CD14-positive monocyte (primary cell): ENCODE measurements at regions not wholly inside any gene's neighbourhood (a gene's known extent, or its start where the extent isn't known, plus 50 kb on each side); places are given as distances from the start of the nearest gene placed in this dataset.

Source experiments
- DNase-seq, 3 donors: peaks; one replicate each; pipeline ENCODE4 v3.0.0-alpha.2; 2011 to 2022
- H2AFZ ChIP-seq: 2 replicates; pipeline ENCODE4 v1.6.0; 2012; ENCODE audit warnings: mild to moderate bottlenecking, low read depth, low read length, inconsistent platforms; ENCODE audit not compliant: insufficient read depth, poor library complexity, severe bottlenecking
- H3K27ac ChIP-seq, 2 donors: 1 replicate in 1 of 2; 2 replicates in 1 of 2; pipeline ENCODE4 v1.5.1; 2012 to 2013; ENCODE audit warnings: low read length in 2 of 2, control low read depth in 1 of 2, inconsistent platforms in 1 of 2, low read depth in 1 of 2, mild to moderate bottlenecking in 1 of 2
- H3K27me3 ChIP-seq, 2 donors: one replicate each; pipeline versions ENCODE4 v1.6.0 to v1.6.1; 2011 to 2013; ENCODE audit warnings: low read length in 2 of 2; ENCODE audit not compliant: control insufficient read depth in 2 of 2, insufficient read depth in 2 of 2
- H3K36me3 ChIP-seq, 2 donors: replicated peaks in 1 of 2; 1 replicate in 1 of 2; 2 replicates in 1 of 2; pipeline versions ENCODE4 v1.5.1 to v1.6.1; 2012 to 2013; ENCODE audit warnings: low read length in 2 of 2, control low read depth in 1 of 2, inconsistent platforms in 1 of 2, mild to moderate bottlenecking in 1 of 2; ENCODE audit not compliant: insufficient read depth in 2 of 2, control insufficient read depth in 1 of 2
- H3K4me1 ChIP-seq, 2 donors: 1 replicate in 1 of 2; 2 replicates in 1 of 2; pipeline versions ENCODE4 v1.5.1 to v1.6.1; 2012 to 2013; ENCODE audit warnings: low read length in 2 of 2, control low read depth in 1 of 2, inconsistent platforms in 1 of 2, mild to moderate bottlenecking in 1 of 2, moderate library complexity in 1 of 2; ENCODE audit not compliant: insufficient read depth in 2 of 2, control insufficient read depth in 1 of 2
- H3K4me2 ChIP-seq: replicated peaks from 2 replicates; pipeline ENCODE3; 2012; ENCODE audit warnings: low read length, moderate library complexity, mild to moderate bottlenecking; ENCODE audit not compliant: poor library complexity, severe bottlenecking; ENCODE audit errors: extremely low read depth
- H3K4me3 ChIP-seq, 3 experiments: fragments of 200-600 bp in 1 of 3; sonication (generic) in 1 of 3; replicated peaks in 1 of 3; 1 replicate in 2 of 3; 2 replicates in 1 of 3; pipeline ENCODE4 v1.5.1; 2011 to 2013; ENCODE audit warnings: low read length in 3 of 3, mild to moderate bottlenecking in 3 of 3, control low read depth in 2 of 3, low read depth in 2 of 3, inconsistent platforms in 1 of 3, moderate library complexity in 1 of 3
- H3K79me2 ChIP-seq: 2 replicates; pipeline ENCODE4 v1.6.0; 2012; ENCODE audit warnings: mild to moderate bottlenecking, control low read depth, inconsistent platforms, low read length, moderate library complexity; ENCODE audit not compliant: insufficient read depth
- H3K9ac ChIP-seq: 2 replicates; pipeline ENCODE4 v1.6.0; 2017; ENCODE audit warnings: low read length, mild to moderate bottlenecking; ENCODE audit not compliant: insufficient read depth, poor library complexity, severe bottlenecking
- H3K9me3 ChIP-seq, 2 donors: replicated peaks in 1 of 2; 1 replicate in 1 of 2; 2 replicates in 1 of 2; pipeline versions ENCODE4 v1.5.1 to v1.6.1; 2012 to 2013; ENCODE audit warnings: low read length in 2 of 2, control low read depth in 1 of 2; ENCODE audit not compliant: control insufficient read depth in 1 of 2, insufficient read depth in 1 of 2
- H4K20me1 ChIP-seq: 2 replicates; pipeline ENCODE4 v1.6.0; 2012; ENCODE audit warnings: mild to moderate bottlenecking, low read length, control low read depth, moderate library complexity; ENCODE audit not compliant: insufficient read depth
- H3K27ac Mint-ChIP-seq, 7 donors: one replicate each; pipeline ENCODE4 v1.8.0; 2020; ENCODE audit warnings: mild to moderate bottlenecking in 7 of 7, mixed read lengths in 7 of 7, moderate library complexity in 6 of 7, inconsistent platforms in 2 of 7
- H3K27me3 Mint-ChIP-seq, 3 donors: one replicate each; pipeline ENCODE4 v1.8.0; 2021 to 2022; ENCODE audit warnings: low read depth in 3 of 3, mild to moderate bottlenecking in 3 of 3, mixed read lengths in 3 of 3, moderate library complexity in 3 of 3, inconsistent platforms in 1 of 3
- H3K36me3 Mint-ChIP-seq, 2 donors: one replicate each; pipeline ENCODE4 v1.8.0; 2020; ENCODE audit warnings: mixed read lengths in 2 of 2, inconsistent platforms in 1 of 2, mild to moderate bottlenecking in 1 of 2
- H3K4me1 Mint-ChIP-seq: one replicate; pipeline ENCODE4 v1.8.0; 2020; ENCODE audit warnings: mild to moderate bottlenecking, mixed read lengths
- H3K4me3 Mint-ChIP-seq, 2 donors: one replicate each; pipeline ENCODE4 v1.8.0; 2020; ENCODE audit warnings: mild to moderate bottlenecking in 2 of 2, mixed read lengths in 2 of 2, moderate library complexity in 1 of 2
- H3K9me3 Mint-ChIP-seq, 7 donors: one replicate each; pipeline ENCODE4 v1.8.0; 2020 to 2022; ENCODE audit warnings: mixed read lengths in 7 of 7, mild to moderate bottlenecking in 6 of 7, moderate library complexity in 6 of 7, inconsistent platforms in 2 of 7
- CTCF ChIP-seq: fragments of 200-600 bp; IDR thresholded peaks from one replicate; pipeline ENCODE4 v1.8.0; 2022; ENCODE audit warnings: antibody characterized with exemption, mild to moderate bottlenecking
- WGBS: methylation state at CpG from one replicate; pipeline ENCODE4 v1.1.5; 2013; ENCODE audit warnings: missing lambda C conversion rate; ENCODE audit not compliant: insufficient coverage; 5-methylcytosine and 5-hydroxymethylcytosine counted together
- intact Hi-C, 2 donors: fragments of 100-400 bp; cut with micrococcal nuclease; formaldehyde crosslinking; loops; one replicate each; pipeline versions ENCODE4 v1.15.0 to v1.15.1; 2023

DNA sequence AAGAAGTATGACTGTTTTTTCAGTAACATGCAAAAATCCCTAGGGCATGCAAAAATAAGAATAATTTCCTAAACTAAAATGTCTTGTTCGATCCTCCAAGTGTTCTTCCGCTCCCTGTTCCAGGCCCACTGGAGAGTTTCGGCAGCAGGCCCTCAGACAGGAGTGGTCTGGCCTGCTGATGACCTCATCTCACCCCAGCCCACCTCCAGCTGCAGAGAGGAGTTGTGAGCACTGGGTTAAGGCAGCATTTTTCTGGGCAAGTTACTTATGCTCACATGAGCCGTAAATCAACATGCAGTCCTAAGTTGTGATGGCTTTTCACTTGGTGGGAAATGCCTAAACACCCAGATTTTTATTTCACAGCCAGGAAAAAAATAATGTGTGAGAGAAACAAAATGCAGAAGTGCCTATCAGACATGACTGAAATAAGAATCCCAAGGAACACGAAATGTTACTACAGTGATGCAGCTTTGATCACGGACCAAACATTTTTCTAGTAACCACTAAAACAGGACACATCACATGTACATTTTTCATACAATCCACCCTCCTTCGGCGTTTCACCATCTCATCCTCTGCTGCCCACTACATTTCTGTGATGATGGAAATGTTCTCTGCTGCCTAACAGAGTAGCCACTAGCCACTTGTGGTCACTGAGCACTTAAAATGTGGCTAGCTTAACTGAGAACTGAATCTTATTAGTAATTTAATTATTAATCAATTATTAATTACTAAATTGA, 153.3 kb upstream of the TBL1X start:
- no peak for TF ChIP-seq CTCF
- no peak overlapping the region for H3K4me3 ChIP-seq
- Mint-ChIP-seq H3K36me3 (no peaks in the 10 kb centered on the region), H3K27me3 (peaks cover 0 to 33% (median 1%) of the 10 kb centered on the region in 3 donors), H3K4me1 (peaks cover 14% of the 10 kb centered on the region), H3K27ac (no peak overlapping the region), H3K4me3 (no peak overlapping the region), H3K9me3 (peaks cover 0 to 8% (median 0%) of the 10 kb centered on the region in 7 donors)
- no peaks in the 10 kb centered on the region for H3K9me3 ChIP-seq
- no peak overlapping the region for H3K27ac ChIP-seq
- no peak overlapping the region for H3K9ac ChIP-seq
- H3K4me1 ChIP-seq = peaks cover 15 to 20% of the 10 kb centered on the region in 2 donors
- intact Hi-C loops = no loop called here
- no peak overlapping the region for H2AFZ ChIP-seq
- WGBS = no CpG with 5 or more reads among the region's 8 CpGs
- DNase-seq = no peak
- H3K4me2 ChIP-seq = no peak overlapping the region
- H3K36me3 ChIP-seq = no peaks in the 10 kb centered on the region
- H3K79me2 ChIP-seq = no peaks in the 10 kb centered on the region
- H4K20me1 ChIP-seq = no peaks in the 10 kb centered on the region
- peaks cover 0 to 3% of the 10 kb centered on the region in 2 donors for H3K27me3 ChIP-seq

DNA sequence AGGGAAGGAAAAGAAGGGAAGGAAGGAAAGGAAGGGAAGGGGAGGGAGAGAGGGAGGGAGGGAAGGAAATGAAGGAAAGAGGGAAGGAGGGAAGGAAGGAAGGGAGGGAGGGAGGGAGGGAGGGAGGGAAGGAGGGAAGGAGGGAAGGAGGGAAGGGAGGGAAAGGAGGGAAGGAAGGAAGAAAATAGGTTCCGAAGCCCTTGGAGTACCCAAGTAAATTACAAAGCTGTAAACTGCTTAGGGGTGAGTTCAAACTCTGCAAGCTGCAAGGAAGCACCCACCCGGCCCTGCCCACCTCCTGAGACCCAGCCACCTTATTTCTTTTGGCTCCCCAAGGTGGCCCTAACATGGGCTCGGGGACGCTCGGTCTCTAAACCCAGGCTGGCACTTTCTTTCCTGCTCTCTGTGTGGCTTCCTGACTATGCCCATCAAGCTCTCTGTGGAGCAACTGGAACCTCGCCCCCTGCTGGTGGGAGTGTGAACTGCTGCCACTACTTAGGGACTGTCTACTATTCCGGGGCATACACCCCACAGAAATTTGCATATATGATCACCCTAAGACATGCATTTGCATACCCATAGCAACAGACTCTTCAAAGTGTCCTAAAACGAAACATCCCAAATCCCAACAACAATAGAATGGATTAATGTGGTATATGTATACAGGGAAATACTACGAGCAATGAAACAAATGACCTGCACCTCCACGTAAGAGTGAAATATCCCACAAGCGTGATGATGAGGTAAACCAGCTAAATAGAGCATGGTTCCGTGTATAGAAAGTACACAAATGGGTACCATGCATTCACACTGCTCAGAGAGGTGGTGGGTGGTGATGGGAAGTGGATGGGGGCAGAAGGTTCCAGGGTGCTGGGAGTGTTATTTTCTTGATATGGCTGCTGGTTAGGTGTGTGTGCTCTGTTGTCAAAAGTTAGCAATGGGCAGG, 151.7 kb upstream of the TBL1X start:
- H3K27ac ChIP-seq = no peak overlapping the region
- no peaks in the 10 kb centered on the region for H3K36me3 ChIP-seq
- H3K27me3 ChIP-seq = no peaks in the 10 kb centered on the region
- H3K79me2 ChIP-seq = no peaks in the 10 kb centered on the region
- intact Hi-C loops = no loop called here
- H3K27ac Mint-ChIP-seq = peak overlapping the region in 2 of 7 donors; percentile 5 to 42
- no peaks in the 10 kb centered on the region for H4K20me1 ChIP-seq
- peaks cover 0 to 8% (median 0%) of the 10 kb centered on the region in 7 donors for H3K9me3 Mint-ChIP-seq
- peaks cover 31 to 36% of the 10 kb centered on the region in 2 donors for H3K4me1 ChIP-seq
- H3K27me3 Mint-ChIP-seq = peaks cover 0 to 33% (median 1%) of the 10 kb centered on the region in 3 donors
- H3K4me1 Mint-ChIP-seq = peaks cover 31% of the 10 kb centered on the region
- no peak overlapping the region for H3K4me2 ChIP-seq
- H3K36me3 Mint-ChIP-seq = no peaks in the 10 kb centered on the region
- no peak overlapping the region for H3K9ac ChIP-seq
- no CpG with 5 or more reads among the region's 12 CpGs for WGBS
- H2AFZ ChIP-seq = no peak overlapping the region
- no peaks in the 10 kb centered on the region for H3K9me3 ChIP-seq
- peak; percentile 72 for TF ChIP-seq CTCF
- H3K4me3 ChIP-seq = no peak overlapping the region
- peak; percentile 39 to 46 (median 39) for DNase-seq
- no peak overlapping the region for H3K4me3 Mint-ChIP-seq
